Lung (tissue), 11 donors: ENCODE measurements at regions not wholly inside any gene's neighbourhood (a gene's known extent, or its start where the extent isn't known, plus 50 kb on each side); places are given as distances from the start of the nearest gene placed in this dataset.

Experiments used
- ATAC-seq: fragments of 200-7000 bp; cut with Tn5 transposase; one replicate; pipeline ENCODE4 v1.9.1; 2020; ENCODE audit warnings: moderate number of reproducible peaks; ENCODE audit not compliant: insufficient read depth, low FRiP score
- DNase-seq, 3 donors: peaks; one replicate each; pipeline ENCODE4 v3.0.0-alpha.2; 2013 to 2017
- H3K27ac ChIP-seq, 2 donors: one replicate each; pipeline ENCODE4 v1.5.1; 2013; ENCODE audit warnings: mild to moderate bottlenecking in 2 of 2, moderate library complexity in 2 of 2, control low read depth in 1 of 2, inconsistent platforms in 1 of 2, low read depth in 1 of 2, low read length in 1 of 2
- H3K27me3 ChIP-seq, 3 donors: one replicate each; pipeline ENCODE4 v1.5.1; 2013; ENCODE audit warnings: low read length in 2 of 3; ENCODE audit not compliant: control insufficient read depth in 3 of 3, insufficient read depth in 3 of 3
- H3K36me3 ChIP-seq, 4 donors: one replicate each; pipeline ENCODE4 v1.5.1; 2013; ENCODE audit warnings: low read length in 4 of 4, mild to moderate bottlenecking in 1 of 4, moderate library complexity in 1 of 4; ENCODE audit not compliant: control insufficient read depth in 4 of 4, insufficient read depth in 4 of 4
- H3K4me1 ChIP-seq, 5 donors: one replicate each; pipeline ENCODE4 v1.5.1; 2013; ENCODE audit warnings: low read length in 5 of 5, mild to moderate bottlenecking in 2 of 5, moderate library complexity in 1 of 5; ENCODE audit not compliant: control insufficient read depth in 5 of 5, insufficient read depth in 5 of 5
- H3K4me3 ChIP-seq: one replicate; pipeline ENCODE4 v1.5.1; 2013; ENCODE audit warnings: mild to moderate bottlenecking, control low read depth, moderate library complexity
- H3K9ac ChIP-seq, 2 donors: one replicate each; pipeline ENCODE4 v1.5.1; 2013; ENCODE audit warnings: low read length in 2 of 2, control low read depth in 1 of 2; ENCODE audit not compliant: insufficient read depth in 1 of 2
- H3K9me3 ChIP-seq, 4 donors: one replicate each; pipeline ENCODE4 v1.5.1; 2013; ENCODE audit warnings: low read length in 3 of 4, mild to moderate bottlenecking in 1 of 4, moderate library complexity in 1 of 4; ENCODE audit not compliant: control insufficient read depth in 4 of 4, insufficient read depth in 3 of 4
- CTCF ChIP-seq: IDR thresholded peaks from 2 replicates; pipeline ENCODE4 v1.5.1; 2012; ENCODE audit warnings: mild to moderate bottlenecking; ENCODE audit errors: control extremely low read depth, extremely low read depth
- WGBS, 2 donors: extraction: QIAGEN DNeasy Blood & Tissue Kit; methylation state at CpG; one replicate each; pipeline ENCODE4 v1.1.7; 2013; 5-methylcytosine and 5-hydroxymethylcytosine counted together
- donor health status: control.
- donor health status: control.
- donor health status: Bipolar disorder and iron deficiency.
- donor health status: healthy.
- donor health status: DM: yes; HTN: yes; CAD: no.

GRCh38 chr2:21676676-21677075, 552.9 kb downstream of the TDRD15 start:
- no peak overlapping the region for H3K4me3 ChIP-seq
- H3K27me3 ChIP-seq, result no peaks in the 10 kb centered on the region
- TF ChIP-seq CTCF, result no peak
- no peak for ATAC-seq
- H3K9me3 ChIP-seq, result no peaks in the 10 kb centered on the region
- no peak overlapping the region for H3K9ac ChIP-seq
- DNase-seq, result no peak
- H3K27ac ChIP-seq, result no peak overlapping the region
- H3K4me1 ChIP-seq, result no peaks in the 10 kb centered on the region
- H3K36me3 ChIP-seq, result no peaks in the 10 kb centered on the region

- Histone ChIP-seq H3K27ac (no peak overlapping the region), H3K36me3 (no peaks in the 10 kb centered on the region), H3K9me3 (no peaks in the 10 kb centered on the region), H3K27me3 (no peaks in the 10 kb centered on the region), H3K4me1 (no peaks in the 10 kb centered on the region), H3K9ac (no peak overlapping the region), H3K4me3 (no peak overlapping the region)
- DNase-seq, result no peak
- 92% methylated on average over 2 of the region's 2 CpGs for WGBS, 2 donors
- TF ChIP-seq CTCF, result no peak
- no peak for ATAC-seq
Observed at GRCh38 chr2:21683838-21684237, 560.1 kb downstream of the TDRD15 start.

- H3K4me1 ChIP-seq, result peaks cover 0 to 4% (median 0%) of the 10 kb centered on the region in 5 donors
- H3K9ac ChIP-seq, result no peak overlapping the region
- 95 to 96% methylated on average over 2 of the region's 2 CpGs for WGBS, 2 donors
- H3K9me3 ChIP-seq, result no peaks in the 10 kb centered on the region
- H3K27ac ChIP-seq, result no peak overlapping the region
- H3K36me3 ChIP-seq, result no peaks in the 10 kb centered on the region
- H3K27me3 ChIP-seq, result no peaks in the 10 kb centered on the region
- H3K4me3 ChIP-seq, result no peak overlapping the region
- ATAC-seq (no peak), DNase-seq (no peak)
- no peak for TF ChIP-seq CTCF
Observed at GRCh38 chr2:21687589-21687988, 563.8 kb downstream of the TDRD15 start.

GRCh38 chr2:21690005-21690404, 566.2 kb downstream of the TDRD15 start:
- no peak overlapping the region for H3K27ac ChIP-seq
- no peak for TF ChIP-seq CTCF
- ATAC-seq (no peak), DNase-seq (no peak)
- no peaks in the 10 kb centered on the region for H3K27me3 ChIP-seq
- no peak overlapping the region for H3K4me3 ChIP-seq
- H3K36me3 ChIP-seq, result no peaks in the 10 kb centered on the region
- no peaks in the 10 kb centered on the region for H3K9me3 ChIP-seq
- no peak overlapping the region for H3K9ac ChIP-seq
- H3K4me1 ChIP-seq, result peaks cover 0 to 4% (median 0%) of the 10 kb centered on the region in 5 donors
